B cell (primary cell): ENCODE measurements at regions not wholly inside any gene's neighbourhood (a gene's known extent, or its start where the extent isn't known, plus 50 kb on each side); places are given as distances from the start of the nearest gene placed in this dataset.

Experiments
- ATAC-seq: fragments of 200-7000 bp; cut with Tn5 transposase; one replicate; pipeline ENCODE4 v1.10.0; 2021; ENCODE audit warnings: low read depth, mild to moderate bottlenecking, moderate number of reproducible peaks, moderate library complexity
- CTCF ChIA-PET: fragments of 350-600 bp; sonication (Branson Sonifier 250); formaldehyde crosslinking; loops from one replicate; lab custom pipeline; 2021; ENCODE audit warnings: antibody characterized with exemption, inconsistent platforms; lab: Charles Lee
- POLR2A ChIA-PET: fragments of 350-600 bp; sonication (Branson Sonifier 250); formaldehyde crosslinking; loops from one replicate; lab custom pipeline; 2021; ENCODE audit warnings: antibody characterized with exemption; lab: Charles Lee
- DNase-seq: peaks from one replicate; pipeline ENCODE4 v3.0.0; 2013
- H2AFZ ChIP-seq: 2 replicates; pipeline ENCODE4 v1.6.1; 2012; ENCODE audit warnings: mild to moderate bottlenecking, low read depth, low read length; ENCODE audit not compliant: insufficient read depth, poor library complexity, severe bottlenecking
- H3K27ac ChIP-seq, 2 donors: 1 replicate in 1 of 2; 2 replicates in 1 of 2; pipeline ENCODE4 v1.5.1; 2012 to 2013; ENCODE audit warnings: low read length in 2 of 2, mild to moderate bottlenecking in 2 of 2, moderate library complexity in 1 of 2
- H3K27me3 ChIP-seq, 4 experiments: fragments of 200-600 bp in 1 of 4; sonication (generic) in 1 of 4; replicated peaks in 1 of 4; 1 replicate in 2 of 4; 2 replicates in 2 of 4; pipeline versions ENCODE4 v1.6.1 to v1.7.0; 2013 to 2016; ENCODE audit warnings: low read length in 3 of 4, mild to moderate bottlenecking in 2 of 4, mixed read lengths in 1 of 4, moderate library complexity in 1 of 4; ENCODE audit not compliant: insufficient read depth in 4 of 4, control insufficient read depth in 3 of 4; ENCODE audit errors: control extremely low read depth in 1 of 4
- H3K36me3 ChIP-seq, 2 experiments: replicated peaks in 1 of 2; 1 replicate in 1 of 2; 2 replicates in 1 of 2; pipeline versions ENCODE4 v1.6.1 to v1.7.1; 2013; ENCODE audit warnings: low read length in 1 of 2; ENCODE audit not compliant: insufficient read depth in 2 of 2, control insufficient read depth in 1 of 2; ENCODE audit errors: control extremely low read depth in 1 of 2, extremely low read depth in 1 of 2
- H3K4me1 ChIP-seq, 2 donors: fragments of 200-600 bp in 1 of 2; sonication (generic) in 1 of 2; 1 replicate in 1 of 2; 2 replicates in 1 of 2; pipeline versions ENCODE4 v1.5.1 to v1.6.1; 2013 to 2017; ENCODE audit warnings: low read length in 2 of 2; ENCODE audit not compliant: control insufficient read depth in 2 of 2, insufficient read depth in 2 of 2
- H3K4me2 ChIP-seq: replicated peaks from 2 replicates; pipeline ENCODE3; 2012; ENCODE audit warnings: mild to moderate bottlenecking, low read depth, low read length; ENCODE audit not compliant: poor library complexity, severe bottlenecking
- H3K4me3 ChIP-seq, 5 experiments: fragments of 200-600 bp in 1 of 5; sonication (generic) in 1 of 5; 1 replicate in 3 of 5; 2 replicates in 2 of 5; pipeline versions ENCODE4 v1.5.1 to v1.7.0; 2011 to 2016; ENCODE audit warnings: low read length in 4 of 5, mild to moderate bottlenecking in 4 of 5, low read depth in 2 of 5, control low read depth in 1 of 5, moderate library complexity in 1 of 5; ENCODE audit not compliant: insufficient read depth in 1 of 5; ENCODE audit errors: control extremely low read depth in 1 of 5, extremely low read depth in 1 of 5
- H3K79me2 ChIP-seq: fragments of 200-600 bp; sonication (generic); one replicate; pipeline ENCODE4 v1.6.0; 2016; ENCODE audit warnings: low read length; ENCODE audit not compliant: control insufficient read depth, insufficient read depth
- H3K9ac ChIP-seq: fragments of 200-600 bp; sonication (generic); 2 replicates; pipeline ENCODE4 v1.6.1; 2017; ENCODE audit warnings: mild to moderate bottlenecking, low read length, moderate library complexity
- H3K9me3 ChIP-seq, 3 donors: one replicate each; pipeline versions ENCODE4 v1.6.1 to v1.7.1; 2013; ENCODE audit warnings: low read length in 2 of 3; ENCODE audit not compliant: control insufficient read depth in 2 of 3, insufficient read depth in 1 of 3; ENCODE audit errors: control extremely low read depth in 1 of 3
- H4K20me1 ChIP-seq: 2 replicates; pipeline ENCODE4 v1.6.0; 2012; ENCODE audit warnings: mild to moderate bottlenecking, low read length; ENCODE audit not compliant: insufficient read depth, control insufficient read depth, poor library complexity, severe bottlenecking
- H3K27ac Mint-ChIP-seq: one replicate; pipeline ENCODE4 v1.8.0; 2021; ENCODE audit warnings: mixed read lengths
- H3K27me3 Mint-ChIP-seq: one replicate; pipeline ENCODE4 v1.8.0; 2021; ENCODE audit warnings: mixed read lengths
- H3K4me1 Mint-ChIP-seq: one replicate; pipeline ENCODE4 v1.8.0; 2021; ENCODE audit warnings: mixed read lengths
- H3K4me3 Mint-ChIP-seq: one replicate; pipeline ENCODE4 v1.8.0; 2021; ENCODE audit warnings: mixed read lengths
- H3K9me3 Mint-ChIP-seq: one replicate; pipeline ENCODE4 v1.8.0; 2022; ENCODE audit warnings: mixed read lengths; ENCODE audit not compliant: insufficient read depth
- EZH2 ChIP-seq: IDR thresholded peaks from 2 replicates; pipeline ENCODE4 v1.6.1; 2012; ENCODE audit warnings: borderline replicate concordance, low read depth, mild to moderate bottlenecking, moderate library complexity, low read length; ENCODE audit not compliant: insufficient read depth, poor library complexity, severe bottlenecking
- WGBS: methylation state at CpG from one replicate; pipeline ENCODE4 v1.1.5; 2013; ENCODE audit warnings: missing lambda C conversion rate; ENCODE audit not compliant: insufficient coverage; 5-methylcytosine and 5-hydroxymethylcytosine counted together
- intact Hi-C: fragments of 100-400 bp; cut with micrococcal nuclease; formaldehyde crosslinking; loops from one replicate; pipeline ENCODE4 v1.10.0; 2022
- TF ChIP-seq, protein P1 (sequence below): fragments of 200-600 bp; IDR thresholded peaks from one replicate; pipeline ENCODE4 v1.8.0; 2022; ENCODE audit warnings: antibody characterized with exemption, mild to moderate bottlenecking

DNA sequence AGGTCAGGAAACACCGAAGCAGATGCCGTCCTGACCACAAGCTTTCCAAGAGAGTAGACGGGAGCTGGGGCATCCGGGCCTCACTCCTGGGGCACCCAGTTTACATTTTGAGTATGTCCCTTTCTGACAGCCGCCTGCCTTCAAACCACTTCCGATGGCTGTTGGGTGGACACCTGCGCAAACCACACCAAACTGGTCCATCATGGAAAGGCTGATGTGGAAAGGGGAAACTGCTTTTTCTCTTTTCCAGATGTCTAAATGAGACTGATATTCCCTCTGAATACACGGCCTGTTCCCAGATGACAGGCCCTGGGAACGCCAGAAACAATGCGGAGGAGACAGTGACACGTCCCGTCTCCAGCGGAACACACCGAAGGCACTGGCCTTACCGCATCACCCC is 290.0 kb upstream of the SALL3 start:
- Histone ChIP-seq H3K9ac (no peak overlapping the region), H3K4me3 (no peak overlapping the region), H3K4me2 (no peak overlapping the region), H3K36me3 (no peaks in the 10 kb centered on the region), H3K4me1 (no peaks in the 10 kb centered on the region), H2AFZ (no peak overlapping the region), H4K20me1 (no peaks in the 10 kb centered on the region), H3K27me3 (no peaks in the 10 kb centered on the region), H3K79me2 (no peaks in the 10 kb centered on the region), H3K27ac (no peak overlapping the region), H3K9me3 (peaks cover 0 to 18% (median 0%) of the 10 kb centered on the region in 3 donors)
- intact Hi-C loops = no loop called here
- Mint-ChIP-seq H3K4me3 (no peak overlapping the region), H3K9me3 (no peaks in the 10 kb centered on the region), H3K27me3 (no peaks in the 10 kb centered on the region), H3K4me1 (no peaks in the 10 kb centered on the region), H3K27ac (no peak overlapping the region)
- 91% methylated on average over 14 of the region's 15 CpGs for WGBS
- no peak for DNase-seq
- TF ChIP-seq EZH2 = no peak
- TF ChIP-seq, protein P1, sequence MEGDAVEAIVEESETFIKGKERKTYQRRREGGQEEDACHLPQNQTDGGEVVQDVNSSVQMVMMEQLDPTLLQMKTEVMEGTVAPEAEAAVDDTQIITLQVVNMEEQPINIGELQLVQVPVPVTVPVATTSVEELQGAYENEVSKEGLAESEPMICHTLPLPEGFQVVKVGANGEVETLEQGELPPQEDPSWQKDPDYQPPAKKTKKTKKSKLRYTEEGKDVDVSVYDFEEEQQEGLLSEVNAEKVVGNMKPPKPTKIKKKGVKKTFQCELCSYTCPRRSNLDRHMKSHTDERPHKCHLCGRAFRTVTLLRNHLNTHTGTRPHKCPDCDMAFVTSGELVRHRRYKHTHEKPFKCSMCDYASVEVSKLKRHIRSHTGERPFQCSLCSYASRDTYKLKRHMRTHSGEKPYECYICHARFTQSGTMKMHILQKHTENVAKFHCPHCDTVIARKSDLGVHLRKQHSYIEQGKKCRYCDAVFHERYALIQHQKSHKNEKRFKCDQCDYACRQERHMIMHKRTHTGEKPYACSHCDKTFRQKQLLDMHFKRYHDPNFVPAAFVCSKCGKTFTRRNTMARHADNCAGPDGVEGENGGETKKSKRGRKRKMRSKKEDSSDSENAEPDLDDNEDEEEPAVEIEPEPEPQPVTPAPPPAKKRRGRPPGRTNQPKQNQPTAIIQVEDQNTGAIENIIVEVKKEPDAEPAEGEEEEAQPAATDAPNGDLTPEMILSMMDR = no peak
- ChIA-PET POLR2A (no interaction called here), CTCF (no interaction called here)
- ATAC-seq = no peak

DNA sequence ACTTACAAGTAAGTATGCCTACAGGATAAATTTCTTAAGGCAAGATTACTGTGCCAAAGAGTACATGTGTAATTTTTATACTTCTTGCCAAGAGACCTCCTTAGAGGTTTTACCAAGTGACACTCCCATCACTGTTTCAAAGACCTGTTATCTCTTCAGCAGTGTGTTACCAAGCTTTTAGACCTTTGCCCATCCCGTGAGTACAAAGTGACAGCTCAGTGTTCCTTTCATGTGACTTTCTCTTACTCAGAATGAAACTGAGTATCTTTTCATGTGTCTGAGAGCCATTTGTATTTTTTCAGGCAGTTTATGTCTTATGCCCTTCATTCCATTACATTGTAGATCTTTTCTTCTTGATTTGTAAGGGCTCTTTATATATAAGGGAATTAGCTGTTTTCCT is 287.5 kb upstream of the SALL3 start:
- H3K9me3 Mint-ChIP-seq = no peaks in the 10 kb centered on the region
- POLR2A ChIA-PET = no interaction called here
- no peak overlapping the region for H3K4me3 Mint-ChIP-seq
- Histone ChIP-seq H3K27ac (no peak overlapping the region), H3K36me3 (no peaks in the 10 kb centered on the region), H3K4me2 (no peak overlapping the region), H4K20me1 (no peaks in the 10 kb centered on the region), H3K4me1 (no peaks in the 10 kb centered on the region), H3K4me3 (no peak overlapping the region), H2AFZ (no peak overlapping the region), H3K9ac (no peak overlapping the region), H3K27me3 (no peaks in the 10 kb centered on the region), H3K79me2 (no peaks in the 10 kb centered on the region), H3K9me3 (peaks cover 0 to 21% (median 0%) of the 10 kb centered on the region in 3 donors)
- CTCF ChIA-PET = no interaction called here
- ATAC-seq (no peak), DNase-seq (no peak)
- H3K27ac Mint-ChIP-seq = no peak overlapping the region
- no peak for TF ChIP-seq EZH2
- TF ChIP-seq, protein P1 = no peak
- 80% methylated on average over 1 of the region's 1 CpG for WGBS
- intact Hi-C loops = no loop called here
- H3K27me3 Mint-ChIP-seq = no peaks in the 10 kb centered on the region
- H3K4me1 Mint-ChIP-seq = no peaks in the 10 kb centered on the region
